ENCODE measurements at regions not wholly inside any gene's neighbourhood (a gene's known extent, or its start where the extent isn't known, plus 50 kb on each side); places are given as distances from the start of the nearest gene placed in this dataset.

GRCh38 chr9:110125763-110126351 lies 82.1 kb downstream of the C9orf152 start:
- POLR2A ChIA-PET, result interaction anchor here (0.5 to 10.9 kb wide), 7 partner anchors 15 to 218 kb away, joined by 3 to 262 read pairs (median 50); no protein-coding TSS in a partner anchor
- in situ Hi-C loops (cut with MboI), result loop anchor here (25.0 kb wide), 1 partner anchor 1886 kb away; no protein-coding TSS in a partner anchor
- Histone ChIP-seq H3K4me2 (ENCODE audit: control insufficient read depth, insufficient read depth) (peak overlapping the region; percentile 77), H3K9ac (ENCODE audit: control insufficient read depth, insufficient read depth, low read length) (peak overlapping the region; percentile 45; the same call in 1 of the 2 replicates), H3K27me3 (replicated peaks in 1 of 2; ENCODE audit: control insufficient read depth in 2 of 2, insufficient read depth in 2 of 2, low read length in 1 of 2) (no peaks in the 10 kb centered on the region), H2AFZ (ENCODE audit: control insufficient read depth, low read depth, low read length) (peak overlapping the region; percentile 26; the same call in 1 of the 2 replicates), H3K4me3 (peak overlapping the region; percentile 56; the same call in 1 of the 2 replicates), H3K79me2 (ENCODE audit: control insufficient read depth, insufficient read depth, low read length) (peaks cover 81% of the 10 kb centered on the region), H3K9me3 (replicated peaks; ENCODE audit: control insufficient read depth, insufficient read depth, low read length) (no peaks in the 10 kb centered on the region), H3K36me3 (ENCODE audit: control insufficient read depth in 2 of 2, insufficient read depth in 2 of 2, low read length in 1 of 2) (peaks cover 3 to 10% of the 10 kb centered on the region in 2 experiments; a peak in 3 of 4 replicates), H3K4me1 (ENCODE audit: control insufficient read depth, insufficient read depth, low read length) (peaks cover 64% of the 10 kb centered on the region), H4K20me1 (ENCODE audit: control insufficient read depth, insufficient read depth) (no peaks in the 10 kb centered on the region), H3K27ac (ENCODE audit: control insufficient read depth, insufficient read depth) (peak overlapping the region; percentile 29)
- SMC1A ChIA-PET (ENCODE audit: uncharacterized antibody, unreplicated experiment), result interaction anchor here (1.0 to 11.2 kb wide), 15 partner anchors 9 to 221 kb away, joined by 3 to 460 read pairs (median 4); no protein-coding TSS in a partner anchor
- intact Hi-C loops (cut with micrococcal nuclease; ENCODE audit: unreplicated experiment), result no loop called here
- WGBS (ENCODE audit: insufficient coverage, insufficient replicate concordance, low lambda C conversion rate, missing lambda C conversion rate), result 68% methylated on average over 7 of the region's 8 CpGs
- CTCF ChIA-PET, result interaction anchor here (0.6 to 9.5 kb wide), 9 partner anchors 14 to 219 kb away, joined by 3 to 123 read pairs (median 16); no protein-coding TSS in a partner anchor
- FAIRE-seq (no peak), DNase-seq (ENCODE audit: low read depth, low spot score) (no peak), ATAC-seq (peak; percentile 14)
- no TSS peak for BruUV-seq (replicated peaks)
- RAD21 ChIA-PET (ENCODE audit: unreplicated experiment), result interaction anchor here (0.9 to 14.4 kb wide), 13 partner anchors 20 to 219 kb away, joined by 3 to 396 read pairs (median 7); no protein-coding TSS in a partner anchor
- TF ChIP-seq PAX8 (IDR thresholded peaks at IDR 0.05) (no peak), IKZF1 (conservative IDR thresholded peaks at IDR 0.05) (peak; percentile 51; the same call in 1 of the 2 replicates), EZH2 (IDR thresholded peaks at IDR 0.05; ENCODE audit: borderline replicate concordance, control insufficient read depth, low read depth, low read length) (no peak), SUZ12 (IDR thresholded peaks at IDR 0.05; ENCODE audit: unreplicated experiment) (no peak), RFX5 (IDR thresholded peaks at IDR 0.05; ENCODE audit: low read depth, low read length) (no peak), ZNF24 (IDR thresholded peaks at IDR 0.05) (peak; percentile 74), ZNF622 (IDR thresholded peaks at IDR 0.05) (no peak), GATAD2B (conservative IDR thresholded peaks at IDR 0.05; ENCODE audit: low read depth) (0 out of 2 replicates have a peak, but pooled peaks have one; percentile 30), RUNX3 (IDR thresholded peaks at IDR 0.05; ENCODE audit: low read length) (peak; percentile 80), MEF2A (IDR thresholded peaks at IDR 0.05; ENCODE audit: insufficient read depth, low read depth, low read length) (0 out of 2 replicates have a peak, but pooled peaks have one; percentile 29), ZZZ3 (IDR thresholded peaks at IDR 0.05; ENCODE audit: control insufficient read depth, insufficient read length, low read depth) (no peak), PBX3 (IDR thresholded peaks at IDR 0.05; ENCODE audit: insufficient replicate concordance, low read depth, low read length) (no peak), SKIL (IDR thresholded peaks at IDR 0.05; ENCODE audit: low read depth, poor library complexity, severe bottlenecking) (peak; percentile 28), EED (IDR thresholded peaks at IDR 0.05; ENCODE audit: low read depth) (0 out of 2 replicates have a peak, but pooled peaks have one; percentile 9), ZNF384 (IDR thresholded peaks at IDR 0.05; ENCODE audit: borderline replicate concordance, low read depth, low read length) (peak; percentile 71; the same call in 1 of the 2 replicates), FOXM1 (IDR thresholded peaks at IDR 0.05; ENCODE audit: low read depth, low read length) (no peak), NFYA (IDR thresholded peaks at IDR 0.05; ENCODE audit: borderline replicate concordance, low read depth, low read length) (no peak), SMARCA5 (IDR thresholded peaks at IDR 0.05) (peak; percentile 35; the same call in 1 of the 2 replicates), ATF7 (IDR thresholded peaks at IDR 0.05; ENCODE audit: low read depth) (peak; percentile 31; the same call in 1 of the 2 replicates), ZBTB33 (IDR thresholded peaks at IDR 0.05) (no peak)
